Progenitor cell of endocrine pancreas (in vitro differentiated cells): ENCODE measurements at regions not wholly inside any gene's neighbourhood (a gene's known extent, or its start where the extent isn't known, plus 50 kb on each side); places are given as distances from the start of the nearest gene placed in this dataset.
"Not testable (repeated sequence)": the region's sequence is repeated elsewhere in the genome, so short reads cannot be mapped to it uniquely, and the experiment has no call there.

Experiments
- DNase-seq: peaks from one replicate; pipeline ENCODE4 v3.0.0; 2021; ENCODE audit warnings: low spot score; ENCODE audit not compliant: unreplicated experiment
- H3K27ac Mint-ChIP-seq: 2 replicates; pipeline ENCODE4 v1.8.0; 2021; ENCODE audit warnings: mild to moderate bottlenecking, moderate library complexity, mixed read lengths
- H3K27me3 Mint-ChIP-seq: 2 replicates; pipeline ENCODE4 v1.8.0; 2021; ENCODE audit warnings: mixed read lengths
- H3K36me3 Mint-ChIP-seq: 2 replicates; pipeline ENCODE4 v1.8.0; 2022; ENCODE audit warnings: mixed read lengths; ENCODE audit not compliant: insufficient read depth
- H3K4me1 Mint-ChIP-seq: 2 replicates; pipeline ENCODE4 v1.8.0; 2021; ENCODE audit warnings: low read depth, mixed read lengths
- H3K4me3 Mint-ChIP-seq: 2 replicates; pipeline ENCODE4 v1.8.0; 2021; ENCODE audit warnings: low read depth, mild to moderate bottlenecking, moderate library complexity, mixed read lengths
- H3K9me3 Mint-ChIP-seq: 2 replicates; pipeline ENCODE4 v1.8.0; 2021; ENCODE audit warnings: low read depth, mixed read lengths
- CTCF ChIP-seq: fragments of 200-600 bp; sonication (generic); IDR thresholded peaks from one replicate; pipeline ENCODE4 v1.5.0; 2021; ENCODE audit warnings: antibody characterized with exemption, mild to moderate bottlenecking; ENCODE audit not compliant: unreplicated experiment

GRCh38 chr9:18061332-18061731, 412.6 kb upstream of the ADAMTSL1 start:
- H3K4me3 Mint-ChIP-seq = no peak overlapping the region
- peaks cover 7% of the 10 kb centered on the region for H3K27me3 Mint-ChIP-seq
- no peaks in the 10 kb centered on the region for H3K9me3 Mint-ChIP-seq
- H3K27ac Mint-ChIP-seq = no peak overlapping the region
- no peak for TF ChIP-seq CTCF
- H3K36me3 Mint-ChIP-seq = no peaks in the 10 kb centered on the region
- H3K4me1 Mint-ChIP-seq = peaks cover 3% of the 10 kb centered on the region
- no peak for DNase-seq

DNA sequence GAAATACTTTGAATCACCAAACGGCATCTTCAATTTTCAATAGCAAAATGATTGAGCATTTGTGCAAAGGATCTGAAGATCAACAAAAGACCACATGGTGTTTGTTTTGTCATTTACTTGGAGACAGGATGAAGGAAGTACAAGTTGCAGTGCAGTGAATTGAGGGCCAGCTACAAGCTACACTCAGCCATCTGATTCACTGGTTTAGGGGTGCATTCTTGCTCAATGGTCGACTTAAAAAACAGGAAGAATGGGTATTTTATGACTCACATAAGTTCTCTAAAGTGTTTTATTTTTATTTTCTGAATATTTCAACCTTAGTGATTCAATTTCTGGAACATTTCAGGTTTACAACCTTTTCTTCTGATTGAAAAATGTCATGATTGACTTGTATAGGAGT, 412.1 kb upstream of the ADAMTSL1 start:
- TF ChIP-seq CTCF = no peak
- Mint-ChIP-seq H3K27me3 (peaks cover 3% of the 10 kb centered on the region), H3K4me3 (no peak overlapping the region), H3K27ac (no peak overlapping the region), H3K36me3 (no peaks in the 10 kb centered on the region), H3K9me3 (no peaks in the 10 kb centered on the region), H3K4me1 (peaks cover 3% of the 10 kb centered on the region)
- no peak for DNase-seq

- TF ChIP-seq CTCF = no peak
- H3K4me3 Mint-ChIP-seq = no peak overlapping the region
- no peak overlapping the region for H3K27ac Mint-ChIP-seq
Observed at GRCh38 chr9:18063856-18064390, 410.0 kb upstream of the ADAMTSL1 start.

DNA sequence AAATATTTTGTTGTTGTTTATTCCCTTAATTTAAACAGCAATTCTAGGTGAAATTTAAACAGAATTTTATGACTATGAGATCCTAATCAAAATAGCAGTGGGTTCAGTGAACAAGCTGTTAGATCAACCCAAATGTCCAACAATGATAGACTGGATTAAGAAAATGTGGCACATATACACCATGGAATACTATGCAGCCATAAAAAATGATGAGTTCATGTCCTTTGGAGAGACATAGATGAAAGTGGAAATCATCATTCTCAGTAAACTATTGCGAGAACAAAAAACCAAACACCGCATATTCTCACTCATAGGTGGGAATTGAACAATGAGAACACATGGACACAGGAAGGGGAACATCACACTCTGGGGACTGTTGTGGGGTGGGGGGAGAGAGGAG, 407.3 kb upstream of the ADAMTSL1 start:
- H3K9me3 Mint-ChIP-seq, H3K27me3 Mint-ChIP-seq, H3K4me3 Mint-ChIP-seq, H3K4me1 Mint-ChIP-seq, H3K27ac Mint-ChIP-seq, H3K36me3 Mint-ChIP-seq, DNase-seq: not testable (repeated sequence)

More at GRCh38 chr9:18063856-18064390, 410.0 kb upstream of the ADAMTSL1 start:
- Mint-ChIP-seq H3K9me3 (no peaks in the 10 kb centered on the region), H3K36me3 (no peaks in the 10 kb centered on the region), H3K27me3 (peaks cover 3% of the 10 kb centered on the region), H3K4me1 (peaks cover 3% of the 10 kb centered on the region)
- DNase-seq = no peak

DNA sequence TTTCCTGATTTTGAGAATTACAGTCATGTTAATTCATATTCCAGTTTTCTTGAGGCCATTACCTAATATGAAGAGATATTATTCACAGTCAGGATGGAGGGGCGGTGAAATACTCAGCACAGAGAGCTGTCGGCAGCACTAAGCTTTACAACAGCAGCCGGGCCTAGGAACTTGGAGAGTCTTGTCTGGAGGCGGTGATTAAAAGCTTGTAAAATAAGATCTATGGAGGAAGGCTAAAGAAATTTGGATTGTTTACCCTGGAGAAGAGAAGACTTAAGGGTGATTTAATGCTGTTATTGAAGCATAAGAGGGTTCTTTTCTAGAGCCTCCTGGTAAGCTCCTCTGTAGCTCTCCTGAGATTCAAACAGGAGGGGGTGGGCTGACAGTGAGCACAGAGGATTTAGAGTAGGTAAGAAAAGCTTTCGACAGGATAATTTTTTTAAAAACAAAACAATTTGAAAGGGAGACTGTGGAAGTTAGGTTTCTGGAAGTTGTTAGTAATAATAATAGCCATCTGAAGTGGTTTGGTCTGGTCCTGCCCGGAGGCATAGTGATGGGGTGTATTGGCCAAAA, 406.3 kb upstream of the ADAMTSL1 start:
- Mint-ChIP-seq H3K4me1 (no peaks in the 10 kb centered on the region), H3K27me3 (peaks cover 3% of the 10 kb centered on the region), H3K9me3 (no peaks in the 10 kb centered on the region), H3K36me3 (no peaks in the 10 kb centered on the region), H3K4me3 (no peak overlapping the region), H3K27ac (no peak overlapping the region)
- TF ChIP-seq CTCF = no peak
- DNase-seq = no peak

- peaks cover 2% of the 10 kb centered on the region for H3K4me1 Mint-ChIP-seq
- H3K27me3 Mint-ChIP-seq = peaks cover 3% of the 10 kb centered on the region
- no peaks in the 10 kb centered on the region for H3K36me3 Mint-ChIP-seq
- H3K4me3 Mint-ChIP-seq = no peak overlapping the region
- no peak overlapping the region for H3K27ac Mint-ChIP-seq
- no peak for DNase-seq
- no peaks in the 10 kb centered on the region for H3K9me3 Mint-ChIP-seq
- no peak for TF ChIP-seq CTCF
Observed at GRCh38 chr9:18068900-18069299, 405.1 kb upstream of the ADAMTSL1 start.
